Left renal cortex interstitium (tissue), 4 donors: ENCODE measurements at regions not wholly inside any gene's neighbourhood (a gene's known extent, or its start where the extent isn't known, plus 50 kb on each side); places are given as distances from the start of the nearest gene placed in this dataset.
"Not testable (repeated sequence)": the region's sequence is repeated elsewhere in the genome, so short reads cannot be mapped to it uniquely, and the experiment has no call there.

Experiments
- DNase-seq, 4 donors: peaks; one replicate each; pipeline ENCODE4 v3.0.0-alpha.2; 2013; ENCODE audit warnings: low read depth in 4 of 4, low spot score in 2 of 4, missing footprints in 1 of 4

DNA sequence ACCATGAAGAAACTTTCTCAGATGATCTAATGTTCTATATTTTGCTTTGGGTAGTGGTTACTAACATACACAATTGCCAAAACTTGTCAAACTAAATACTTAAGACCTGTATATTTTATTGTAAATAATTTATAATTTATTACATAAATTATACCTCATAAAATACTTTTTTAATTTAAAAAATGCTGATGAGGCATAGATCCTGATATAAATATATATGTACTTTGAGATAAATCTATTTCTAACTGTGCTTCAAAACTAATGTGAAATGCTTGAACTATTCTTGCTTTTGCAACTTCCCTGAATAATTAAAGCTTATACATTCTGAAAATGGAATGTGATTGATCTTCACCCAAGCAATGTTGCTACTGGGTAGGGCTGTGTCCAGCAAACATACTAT is 568.8 kb downstream of the INSC start:
- no peak for DNase-seq

GRCh38 chr11:15685306-15685705 is 570.6 kb downstream of the INSC start:
- DNase-seq = no peak

GRCh38 chr11:15686259-15686658 is 571.5 kb downstream of the INSC start:
- DNase-seq = not testable (repeated sequence)

DNA sequence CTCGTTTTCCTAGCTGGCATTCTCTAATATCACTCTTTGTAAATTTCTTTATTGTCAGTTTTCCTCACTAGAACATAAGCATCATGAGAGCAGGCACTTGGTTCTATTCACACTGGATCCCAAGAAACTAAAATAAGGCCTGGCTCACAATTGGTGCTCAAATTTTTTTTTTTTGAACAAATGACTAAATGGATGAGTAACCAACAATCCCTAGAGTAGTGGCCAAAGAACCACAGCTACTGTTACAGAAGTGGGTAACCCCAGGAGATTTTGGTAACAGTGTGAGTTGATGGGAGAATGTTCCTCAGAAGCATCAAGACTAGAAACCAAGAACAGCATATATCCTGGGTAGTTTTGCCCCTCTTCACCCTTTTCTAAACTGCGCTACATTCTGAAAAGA is 572.6 kb downstream of the INSC start:
- DNase-seq = no peak

GRCh38 chr11:15688351-15688792 is 573.6 kb downstream of the INSC start:
- DNase-seq = no peak

- DNase-seq = no peak
These were observed 575.6 kb downstream of the INSC start for GRCh38 chr11:15690320-15690719.

- no peak for DNase-seq
These were observed 578.0 kb downstream of the INSC start for GRCh38 chr11:15692739-15693138.

GRCh38 chr11:15695096-15695721 is 580.5 kb downstream of the INSC start:
- DNase-seq = no peak

DNA sequence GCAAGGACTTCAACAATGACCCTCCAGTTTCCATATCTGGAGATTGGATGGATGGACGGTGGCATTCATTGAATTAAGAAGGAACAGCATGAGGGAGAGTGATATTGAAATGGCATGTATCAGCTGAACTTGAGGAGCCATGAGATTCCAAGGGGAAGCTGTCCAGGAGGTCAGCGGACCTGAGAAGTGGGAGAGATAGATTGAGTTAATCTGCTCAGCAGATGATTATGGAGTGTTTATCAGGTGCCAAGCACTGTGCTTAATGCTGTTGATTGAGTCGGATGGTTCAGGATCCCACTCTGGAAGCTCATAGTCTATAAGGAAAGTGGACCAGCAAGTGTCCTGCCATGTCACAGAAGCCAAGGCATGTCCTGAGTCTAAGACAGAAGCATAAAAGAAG is 581.3 kb downstream of the INSC start:
- DNase-seq = no peak

DNA sequence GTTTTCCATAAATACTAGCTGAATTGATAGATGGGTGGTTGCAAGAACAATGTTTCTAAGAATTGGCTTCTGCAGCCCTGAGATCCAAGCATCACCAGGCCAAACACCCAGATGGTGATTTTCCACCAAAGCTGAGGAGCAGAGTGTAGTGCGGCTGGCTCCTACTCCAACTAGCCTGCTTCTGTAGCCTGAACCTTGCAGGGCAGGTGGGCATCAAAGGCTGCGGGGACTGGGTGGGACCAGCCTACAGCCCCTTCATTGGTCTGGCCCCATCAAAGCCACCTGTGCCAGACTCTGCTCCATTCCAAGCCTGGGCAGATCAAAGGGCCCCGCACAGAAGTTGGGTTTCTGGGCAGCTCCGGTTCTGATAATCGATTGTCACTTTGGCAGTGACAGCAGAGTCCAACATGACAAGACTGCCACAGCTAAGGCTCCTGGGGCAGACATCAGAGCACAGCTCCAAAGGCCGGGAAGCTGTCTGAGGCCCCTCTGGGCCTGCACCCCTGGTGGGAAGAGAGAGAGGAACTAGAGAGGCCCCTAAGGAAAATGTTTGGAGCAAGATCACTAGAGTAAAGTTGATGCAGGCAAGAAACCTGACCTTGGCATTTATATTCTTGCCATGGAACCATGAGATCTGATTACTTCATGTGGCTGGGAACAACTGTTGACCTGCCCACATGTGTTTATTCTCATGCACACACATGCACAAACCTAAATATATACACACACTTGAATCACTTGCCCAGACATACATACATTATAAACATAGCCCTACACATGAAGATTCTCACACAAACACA is 582.9 kb downstream of the INSC start:
- no peak for DNase-seq

DNA sequence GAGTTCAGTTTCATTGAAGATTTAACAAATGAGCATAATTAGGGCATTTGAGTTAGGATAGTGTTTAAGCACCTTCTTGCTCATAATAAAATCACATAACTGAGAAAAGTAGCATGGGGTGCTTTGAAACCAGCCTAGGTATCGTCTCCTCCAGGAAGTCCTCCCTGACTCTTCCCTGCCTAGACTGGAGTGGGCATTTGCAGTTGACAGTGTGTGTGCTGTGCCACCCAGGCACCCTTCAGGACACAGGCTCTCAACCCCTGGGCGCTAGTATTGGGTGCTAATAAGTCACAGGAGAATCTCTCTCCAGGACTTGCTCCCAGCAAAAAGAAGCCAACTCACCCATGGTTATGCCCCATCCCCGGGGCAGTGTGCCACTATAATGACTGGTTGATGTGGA is 584.1 kb downstream of the INSC start:
- no peak for DNase-seq

GRCh38 chr11:15699978-15700377 is 585.3 kb downstream of the INSC start:
- DNase-seq = no peak

GRCh38 chr11:15700456-15700855 is 585.7 kb downstream of the INSC start:
- no peak for DNase-seq

- DNase-seq = no peak
These were observed 589.3 kb downstream of the INSC start for GRCh38 chr11:15704064-15704463.

GRCh38 chr11:15704556-15704955 is 589.8 kb downstream of the INSC start:
- DNase-seq = no peak

- DNase-seq = no peak
These were observed 591.2 kb downstream of the INSC start for GRCh38 chr11:15705891-15706290.

GRCh38 chr11:15707194-15707593 is 592.5 kb downstream of the INSC start:
- DNase-seq = no peak

GRCh38 chr11:15707971-15708370 is 593.2 kb downstream of the INSC start:
- DNase-seq = no peak

DNA sequence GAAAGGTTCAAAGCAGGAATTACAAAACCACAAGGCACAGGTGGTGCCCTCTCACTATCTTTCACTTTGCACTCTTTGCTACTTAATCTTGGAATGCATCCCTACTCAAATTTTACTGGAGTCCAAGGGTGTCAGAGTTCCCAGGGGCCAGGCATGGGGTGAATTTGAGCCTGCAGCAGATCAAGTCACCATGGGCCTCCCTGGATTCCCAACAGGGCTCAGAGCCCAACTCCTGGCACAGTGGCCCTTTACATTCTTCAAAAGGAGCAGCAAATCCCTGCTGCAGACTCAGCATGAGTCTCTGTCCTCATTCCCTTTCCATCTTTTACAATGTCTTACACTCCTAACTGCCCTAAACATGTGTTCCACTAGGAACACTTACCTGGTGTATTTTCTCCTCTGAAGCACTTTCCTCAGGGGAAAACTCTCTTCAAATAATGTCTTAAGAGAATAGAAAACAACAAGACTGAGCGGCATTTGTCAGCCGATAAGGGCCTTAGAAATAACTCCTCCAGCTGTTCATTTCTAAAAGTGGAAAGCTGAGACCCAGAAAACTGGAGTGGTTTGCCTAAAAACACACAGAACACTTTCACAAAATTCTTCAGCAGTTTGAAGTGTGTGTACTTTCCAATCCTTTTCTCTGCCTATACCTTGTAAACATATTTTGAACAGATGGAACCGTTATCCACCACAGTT is 596.0 kb downstream of the INSC start:
- no peak for DNase-seq

- DNase-seq = no peak
These were observed 596.6 kb downstream of the INSC start for GRCh38 chr11:15711311-15711710.

DNA sequence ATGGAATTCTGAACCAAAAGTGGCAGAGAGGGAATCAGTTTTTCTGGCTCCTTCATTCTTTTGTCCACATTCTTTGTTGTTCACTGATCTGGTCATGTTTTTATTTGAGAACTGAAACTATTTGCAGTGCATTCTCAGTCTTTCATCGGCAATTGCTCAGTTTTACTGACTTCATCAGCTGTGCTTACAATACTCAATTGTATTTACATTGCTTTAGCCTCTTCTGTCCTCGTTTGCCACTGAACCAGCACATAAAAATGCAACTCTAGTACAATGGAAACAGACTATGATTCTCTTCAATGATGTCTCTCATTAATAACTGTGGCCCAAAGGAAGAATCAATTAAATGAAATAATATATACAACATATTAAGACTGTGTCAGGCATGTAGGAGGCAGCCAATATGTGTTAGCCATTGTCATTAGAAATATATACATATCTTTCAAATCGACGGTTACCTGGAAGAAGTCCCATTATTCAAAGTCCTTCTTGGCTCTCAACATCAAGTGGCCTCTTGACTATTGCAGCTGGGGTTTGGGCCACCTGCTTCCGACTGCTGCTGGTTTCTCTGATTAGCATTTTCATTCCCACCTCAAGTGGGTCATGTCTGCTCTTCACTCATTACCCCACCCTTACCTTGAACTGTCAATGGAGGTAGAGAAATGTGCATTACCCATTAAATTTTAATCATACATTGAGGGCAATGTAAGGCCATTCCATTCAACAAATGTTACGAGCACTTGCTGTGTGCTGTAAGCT is 600.1 kb downstream of the INSC start:
- DNase-seq = no peak
